GM21576 (cell line): ENCODE measurements at regions not wholly inside any gene's neighbourhood (a gene's known extent, or its start where the extent isn't known, plus 50 kb on each side); places are given as distances from the start of the nearest gene placed in this dataset.
A peak's percentile ranks its signal among the peaks of the same experiment; 100 is the strongest.
"Not testable (repeated sequence)": the region's sequence is repeated elsewhere in the genome, so short reads cannot be mapped to it uniquely, and the experiment has no call there.

ENCODE experiments used
- ATAC-seq: cut with Tn5 transposase; IDR thresholded peaks from one replicate; pipeline ENCODE4 v1.9.1; 2021; ENCODE audit warnings: mild to moderate bottlenecking, moderate library complexity; ENCODE audit not compliant: unreplicated experiment

DNA sequence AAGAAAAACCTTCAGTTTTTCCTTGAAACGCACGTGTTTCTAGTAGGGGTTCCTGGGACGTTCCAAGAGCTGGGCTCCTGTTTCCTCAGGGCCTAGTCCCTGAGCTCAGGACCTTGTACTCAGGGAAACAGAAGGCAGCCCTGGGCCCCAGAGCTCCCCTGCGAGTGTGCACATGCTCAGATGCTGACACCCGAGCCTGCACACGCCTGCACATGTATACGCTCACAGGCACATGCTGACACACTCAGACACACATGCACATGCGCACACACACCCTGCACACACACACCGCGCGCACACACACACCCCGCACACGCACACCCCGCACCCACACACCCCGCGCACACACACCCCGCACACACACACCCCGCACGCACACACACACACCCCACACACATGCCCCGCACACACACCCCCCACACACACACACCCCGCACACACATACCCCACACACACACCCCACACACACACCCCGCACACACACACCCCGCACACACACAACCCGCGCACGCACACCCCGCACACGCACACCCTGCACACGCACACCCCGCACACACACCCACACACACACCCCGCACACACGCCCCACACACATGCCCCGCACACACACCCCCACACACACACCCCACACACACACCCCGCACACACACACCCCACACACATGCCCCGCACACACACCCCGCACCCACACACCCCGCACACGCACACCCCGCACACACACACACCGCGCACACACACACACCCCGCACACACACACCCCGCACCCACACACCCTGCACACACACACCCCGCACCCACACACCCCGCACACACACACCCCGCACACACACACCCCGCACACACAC, 52.2 kb downstream of the CALML3 start:
- no peak for ATAC-seq

DNA sequence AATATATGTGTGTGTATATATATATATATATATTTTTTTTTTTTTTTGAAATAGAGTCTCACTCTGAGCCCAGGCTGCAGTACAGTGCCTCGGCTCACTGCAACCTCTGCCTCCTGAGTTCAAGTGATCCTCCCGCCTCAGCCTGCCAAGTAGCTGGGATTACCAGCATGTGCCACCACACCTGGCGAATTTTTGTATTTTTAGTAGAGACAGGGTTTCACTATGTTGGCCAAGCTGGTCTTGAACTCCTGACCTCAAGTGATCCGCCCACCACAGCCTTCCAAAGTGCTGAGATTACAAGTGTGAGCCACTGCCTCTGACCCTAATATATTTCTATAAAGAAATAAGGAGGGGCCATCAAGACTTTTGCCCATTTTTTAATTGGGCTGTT, 55.3 kb downstream of the CALML3 start:
- not testable (repeated sequence) for ATAC-seq

DNA sequence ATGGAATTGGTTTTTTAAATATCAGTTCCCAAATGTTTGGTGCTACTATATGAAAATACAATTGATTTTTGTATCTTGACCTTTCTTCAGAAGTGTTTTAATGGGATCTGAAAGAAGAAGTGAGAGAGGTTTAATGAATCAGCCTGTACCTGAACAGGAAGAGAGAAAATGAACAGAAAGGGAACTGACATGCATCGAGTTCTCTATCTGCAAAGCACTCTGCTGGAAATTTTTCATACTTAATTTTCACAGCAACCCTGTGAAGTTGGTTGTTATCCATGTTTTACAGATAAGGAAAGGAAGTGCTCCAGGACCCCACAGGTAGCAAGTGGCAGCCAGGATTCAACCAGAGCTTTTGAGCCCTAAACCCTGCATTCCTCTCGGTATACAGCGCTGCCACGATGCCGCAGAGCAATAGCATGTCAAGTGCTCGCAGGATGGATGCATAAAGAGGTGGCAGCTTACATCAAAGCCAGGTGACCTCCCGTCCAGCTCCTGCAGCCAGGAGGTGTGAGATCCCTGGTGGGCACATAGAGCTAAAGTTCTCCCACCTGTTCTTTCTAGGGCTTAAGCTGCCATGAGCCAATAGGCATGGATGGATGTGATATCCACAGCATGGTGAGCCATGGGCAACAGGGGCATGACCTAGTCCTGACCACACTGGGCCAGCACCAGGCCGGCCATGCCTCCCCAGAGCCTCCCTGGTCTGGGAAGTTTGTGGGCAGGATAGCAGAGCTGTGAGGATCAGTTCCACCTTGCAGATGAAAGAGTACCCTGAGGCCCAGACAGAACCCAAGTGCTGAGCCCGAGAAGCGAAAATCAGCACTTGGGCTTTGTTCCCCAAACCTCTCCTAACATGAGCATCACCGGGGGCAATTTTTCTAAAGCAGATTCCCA, 57.2 kb downstream of the CALML3 start:
- ATAC-seq, result peak; percentile 56

DNA sequence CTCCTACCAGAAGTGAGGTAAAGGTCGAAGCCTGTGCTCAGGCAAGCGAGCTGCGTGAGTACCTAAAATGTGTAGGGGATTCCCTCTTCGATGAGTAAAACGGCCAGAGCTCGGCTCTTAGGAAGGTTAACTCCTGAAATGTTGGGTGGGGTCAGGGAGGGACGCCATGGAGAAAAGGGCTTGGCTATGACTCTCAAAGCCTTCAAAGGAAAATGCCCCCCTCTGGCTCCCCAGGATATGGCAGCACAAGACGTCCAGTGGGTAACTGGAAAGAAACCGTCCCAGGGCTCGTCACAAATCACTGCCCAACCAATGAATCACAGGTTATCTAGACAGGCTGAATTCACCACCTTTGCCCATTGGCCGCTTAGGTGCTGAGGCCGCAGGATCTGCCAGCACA, 58.0 kb downstream of the CALML3 start:
- ATAC-seq, result no peak

DNA sequence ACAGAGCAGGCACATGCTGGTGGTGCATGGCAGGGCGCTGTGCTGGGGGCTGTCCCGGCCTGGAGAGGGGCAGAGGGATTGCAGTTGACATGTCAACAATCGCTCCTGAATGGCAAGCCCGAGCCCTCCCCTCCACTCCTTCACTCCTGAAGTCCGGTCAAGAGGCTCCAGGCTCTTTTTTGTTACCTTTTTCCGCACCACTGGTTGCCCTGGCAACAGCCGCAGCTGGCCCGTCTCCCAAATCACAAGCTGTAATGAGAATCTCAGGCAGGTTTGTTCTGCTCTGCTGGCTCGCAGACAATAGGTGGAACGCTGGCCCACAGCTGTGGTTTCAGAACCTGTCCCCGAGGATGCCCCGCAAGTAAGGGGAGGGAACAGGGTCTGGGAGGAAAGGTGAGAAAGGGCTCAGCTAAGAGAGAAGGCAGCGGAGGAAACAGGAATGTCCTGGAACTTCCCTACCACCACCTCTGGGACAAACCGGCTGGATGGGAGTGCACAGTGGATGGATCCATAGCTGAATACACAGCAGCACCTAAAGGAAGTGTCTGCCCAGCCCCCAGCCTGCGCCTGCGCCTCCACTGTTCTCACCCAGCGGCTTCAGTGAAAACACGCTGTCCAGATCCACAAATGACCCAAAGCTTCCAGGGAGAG, 58.9 kb downstream of the CALML3 start:
- peak; percentile 34 for ATAC-seq

DNA sequence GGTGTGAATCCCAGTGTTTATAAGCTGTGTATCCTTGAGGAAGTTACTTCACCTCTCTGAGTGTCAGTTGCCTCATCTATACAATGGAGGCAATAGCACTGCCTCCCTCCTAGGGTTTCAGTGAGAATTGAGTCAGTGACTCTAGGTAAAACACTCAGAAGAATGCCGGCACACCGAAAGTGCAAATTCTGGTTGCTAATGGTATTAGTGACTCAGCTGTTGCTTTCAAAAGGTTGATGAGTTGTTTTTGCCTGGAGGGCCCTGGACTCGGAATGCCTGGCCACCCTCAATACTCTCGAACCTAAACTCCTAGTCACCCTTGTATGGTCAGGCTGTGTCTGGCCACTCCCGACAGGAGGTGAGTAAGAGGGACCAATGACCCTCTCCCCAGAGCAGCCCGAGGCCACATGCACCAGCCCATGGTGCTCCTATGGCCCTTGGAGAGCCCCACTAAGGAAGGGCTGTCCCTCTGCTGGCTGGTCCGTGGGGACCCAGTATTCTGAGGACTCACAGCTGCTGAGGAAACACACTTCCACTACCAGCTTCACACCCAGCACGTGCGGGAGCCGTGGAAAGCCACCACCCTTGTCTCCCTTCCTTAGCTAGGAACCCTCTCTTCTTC, 60.2 kb downstream of the CALML3 start:
- ATAC-seq, result no peak

DNA sequence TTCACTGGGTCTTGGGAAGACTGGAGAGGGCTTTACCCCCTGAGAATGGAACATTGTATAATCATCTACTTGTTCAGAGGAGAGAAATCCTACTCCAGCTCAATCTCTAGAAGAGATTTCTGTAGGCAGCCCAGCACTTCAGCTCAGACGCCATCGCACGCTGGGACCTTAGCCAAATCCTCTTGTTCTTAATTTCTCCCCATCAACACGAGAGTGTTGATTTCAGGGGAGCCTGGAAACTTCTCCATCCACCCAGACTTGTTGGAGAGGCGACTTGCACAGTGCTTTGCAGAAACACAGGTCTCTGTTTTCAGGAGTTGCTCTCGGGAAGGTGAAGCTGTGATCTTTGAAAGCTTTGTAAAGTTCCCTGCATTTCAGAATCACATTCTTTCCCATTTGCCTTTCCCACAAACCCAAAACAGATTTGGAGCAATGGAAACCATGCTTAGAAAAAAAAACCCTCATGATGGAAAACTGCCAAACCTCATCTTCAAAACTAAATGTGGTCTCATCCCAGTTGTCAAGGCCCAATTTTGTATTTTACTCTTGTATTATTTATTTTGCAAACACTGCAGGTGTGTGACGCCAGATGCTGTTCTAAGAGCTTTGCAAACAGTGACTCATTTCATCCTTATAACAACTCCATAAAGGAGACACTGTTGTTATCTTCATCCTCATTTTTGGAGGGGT, 60.9 kb downstream of the CALML3 start:
- no peak for ATAC-seq

DNA sequence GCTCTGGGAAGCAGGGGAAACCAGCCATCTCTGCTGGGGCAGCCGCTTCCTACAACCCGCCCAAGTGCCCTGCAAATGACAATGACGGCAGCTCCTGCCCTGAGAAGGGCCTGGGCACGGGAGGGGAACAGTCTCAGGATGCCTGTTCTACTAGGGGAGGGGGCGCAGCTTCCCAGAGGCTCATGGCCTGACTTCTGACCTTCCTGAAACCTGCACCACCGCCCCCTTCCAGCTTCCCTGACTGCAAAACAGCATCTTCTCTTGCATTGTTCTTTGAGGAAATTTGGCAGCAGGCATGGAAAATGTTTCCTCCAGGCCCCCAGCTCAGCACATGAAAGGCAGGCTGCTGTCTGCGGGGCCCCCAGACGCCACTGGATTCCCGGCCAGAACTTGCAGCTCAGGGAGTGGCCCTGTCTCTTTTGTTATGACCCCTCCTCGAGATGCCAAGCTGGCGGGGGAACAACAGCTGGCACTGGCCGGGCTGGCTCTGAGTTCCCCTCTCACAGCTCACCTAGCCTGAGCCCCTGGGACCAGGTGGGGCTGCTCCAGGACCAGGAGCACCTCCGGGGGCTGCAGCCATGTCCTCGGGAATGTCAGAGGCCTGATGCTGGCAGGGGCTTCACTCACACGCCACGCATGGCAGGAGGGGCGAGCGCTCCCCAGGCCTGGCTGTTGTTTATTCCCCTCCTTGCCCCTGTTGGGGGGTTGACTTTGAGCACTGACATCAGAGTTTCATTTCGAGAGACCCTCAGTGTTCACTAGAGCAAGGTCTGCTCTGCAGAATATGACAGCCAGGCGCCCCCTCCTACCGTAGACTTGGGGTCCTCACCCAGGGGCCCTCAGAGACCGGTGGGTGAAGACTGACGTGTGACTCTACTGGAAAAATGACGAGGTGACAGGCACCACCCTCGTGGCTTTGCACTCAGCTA, 62.7 kb downstream of the CALML3 start:
- ATAC-seq, result no peak

DNA sequence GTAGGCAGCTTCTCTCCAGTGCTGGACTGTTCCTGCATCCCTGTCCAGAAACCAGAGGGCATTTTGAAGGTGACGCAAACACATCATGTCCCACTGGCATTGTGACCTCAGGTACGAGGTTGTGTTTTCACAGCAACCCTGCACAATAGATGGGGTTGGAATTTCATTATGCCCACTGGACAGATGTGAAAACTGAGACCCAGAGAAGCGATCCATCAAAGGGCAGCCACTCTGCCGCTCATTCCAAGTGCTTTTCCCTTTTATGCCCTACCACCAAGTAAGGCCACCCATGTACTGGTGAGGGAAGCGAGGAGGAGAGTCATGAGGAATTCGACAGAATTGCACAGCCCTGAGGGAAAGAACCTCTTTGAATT, 63.3 kb downstream of the CALML3 start:
- no peak for ATAC-seq

DNA sequence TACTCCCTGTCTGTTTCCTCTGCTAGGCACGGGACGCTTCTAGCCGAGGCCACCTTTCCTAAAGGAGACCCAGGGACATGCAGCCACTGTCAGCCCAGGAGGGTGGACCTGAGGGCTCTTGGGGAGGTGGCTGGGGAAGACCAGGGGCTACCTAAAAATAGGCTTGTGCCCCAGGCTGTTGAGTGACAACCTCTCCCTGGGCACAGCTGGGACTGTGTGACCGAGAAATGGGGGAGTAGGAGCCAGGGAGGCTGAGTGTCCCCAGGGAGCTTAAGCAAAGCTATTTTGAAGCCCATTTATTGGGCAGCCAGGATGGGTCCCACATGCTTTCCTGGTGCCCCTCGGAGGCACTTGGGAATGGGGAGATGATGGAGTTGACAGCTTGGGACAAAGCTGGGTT, 63.8 kb downstream of the CALML3 start:
- no peak for ATAC-seq
